ENCODE measurements at regions not wholly inside any gene's neighbourhood (a gene's known extent, or its start where the extent isn't known, plus 50 kb on each side); places are given as distances from the start of the nearest gene placed in this dataset.

GRCh38 chrX:14290335-14290734 lies 239.0 kb upstream of the GLRA2 start:
- DNase-seq (ENCODE audit: low spot score): no peak
- H3K36me3 ChIP-seq (ENCODE audit: insufficient read depth, low read length, poor library complexity, severe bottlenecking): no peaks in the 10 kb centered on the region
- BruUV-seq (replicated peaks): no TSS peak
- H3K4me1 ChIP-seq (ENCODE audit: insufficient read depth, low read length, poor library complexity, severe bottlenecking): no peaks in the 10 kb centered on the region
- POLR2A ChIA-PET (ENCODE audit: low non-redundant PET): no interaction called here
- no peaks in the 10 kb centered on the region for H3K27me3 ChIP-seq (replicated peaks; ENCODE audit: insufficient read depth, low read depth, low read length, poor library complexity)
- H3K27ac ChIP-seq (ENCODE audit: low read depth, low read length, poor library complexity, severe bottlenecking): no peak overlapping the region
- TF ChIP-seq CTCF (conservative IDR thresholded peaks at IDR 0.05; ENCODE audit: low read depth, low read length) (no peak), EZH2 (IDR thresholded peaks at IDR 0.05; ENCODE audit: borderline replicate concordance, low read depth, low read length, poor library complexity, severe bottlenecking) (no peak)
- CTCF ChIA-PET: no interaction called here
- H3K4me3 ChIP-seq (ENCODE audit: low read depth, low read length, poor library complexity, severe bottlenecking): no peak overlapping the region
- intact Hi-C loops (cut with micrococcal nuclease; ENCODE audit: unreplicated experiment): no loop called here
- no peaks in the 10 kb centered on the region for H3K9me3 ChIP-seq (ENCODE audit: low read depth, low read length, poor library complexity, severe bottlenecking)

GRCh38 chrX:14274691-14275090 lies 245.0 kb upstream of the GEMIN8 start:
- H3K27me3 ChIP-seq (replicated peaks; ENCODE audit: insufficient read depth, low read depth, low read length, poor library complexity): no peaks in the 10 kb centered on the region
- H3K4me3 ChIP-seq (ENCODE audit: low read depth, low read length, poor library complexity, severe bottlenecking): no peak overlapping the region
- BruUV-seq (replicated peaks): no TSS peak
- ChIA-PET CTCF (no interaction called here), POLR2A (ENCODE audit: low non-redundant PET) (no interaction called here)
- TF ChIP-seq CTCF (conservative IDR thresholded peaks at IDR 0.05; ENCODE audit: low read depth, low read length) (no peak), EZH2 (IDR thresholded peaks at IDR 0.05; ENCODE audit: borderline replicate concordance, low read depth, low read length, poor library complexity, severe bottlenecking) (no peak)
- intact Hi-C loops (cut with micrococcal nuclease; ENCODE audit: unreplicated experiment): no loop called here
- H3K27ac ChIP-seq (ENCODE audit: low read depth, low read length, poor library complexity, severe bottlenecking): no peak overlapping the region
- H3K4me1 ChIP-seq (ENCODE audit: insufficient read depth, low read length, poor library complexity, severe bottlenecking): no peaks in the 10 kb centered on the region
- H3K36me3 ChIP-seq (ENCODE audit: insufficient read depth, low read length, poor library complexity, severe bottlenecking): no peaks in the 10 kb centered on the region
- no peak for DNase-seq (ENCODE audit: low spot score)
- H3K9me3 ChIP-seq (ENCODE audit: low read depth, low read length, poor library complexity, severe bottlenecking): no peaks in the 10 kb centered on the region

GRCh38 chrX:14267216-14267615 lies 237.5 kb upstream of the GEMIN8 start:
- H3K9me3 ChIP-seq (ENCODE audit: low read depth, low read length, poor library complexity, severe bottlenecking): no peaks in the 10 kb centered on the region
- DNase-seq (ENCODE audit: low spot score): no peak
- BruUV-seq (replicated peaks): no TSS peak
- ChIA-PET POLR2A (ENCODE audit: low non-redundant PET) (no interaction called here), CTCF (no interaction called here)
- no peak overlapping the region for H3K27ac ChIP-seq (ENCODE audit: low read depth, low read length, poor library complexity, severe bottlenecking)
- no peaks in the 10 kb centered on the region for H3K36me3 ChIP-seq (ENCODE audit: insufficient read depth, low read length, poor library complexity, severe bottlenecking)
- intact Hi-C loops (cut with micrococcal nuclease; ENCODE audit: unreplicated experiment): no loop called here
- no peaks in the 10 kb centered on the region for H3K27me3 ChIP-seq (replicated peaks; ENCODE audit: insufficient read depth, low read depth, low read length, poor library complexity)
- no peak overlapping the region for H3K4me3 ChIP-seq (ENCODE audit: low read depth, low read length, poor library complexity, severe bottlenecking)
- no peaks in the 10 kb centered on the region for H3K4me1 ChIP-seq (ENCODE audit: insufficient read depth, low read length, poor library complexity, severe bottlenecking)
- TF ChIP-seq CTCF (conservative IDR thresholded peaks at IDR 0.05; ENCODE audit: low read depth, low read length): no peak
- TF ChIP-seq EZH2 (IDR thresholded peaks at IDR 0.05; ENCODE audit: borderline replicate concordance, low read depth, low read length, poor library complexity, severe bottlenecking): no peak

All from A673 (cell line).